SKM-1 treated with dmso at 0.1 percent for 144 hours (cell line): ENCODE measurements at regions not wholly inside any gene's neighbourhood (a gene's known extent, or its start where the extent isn't known, plus 50 kb on each side); places are given as distances from the start of the nearest gene placed in this dataset.

ENCODE experiments used
- DNase-seq: peaks from one replicate; lab custom pipeline; 2025; ENCODE audit not compliant: unreplicated experiment; lab: John Stamatoyannopoulos, UW

DNA sequence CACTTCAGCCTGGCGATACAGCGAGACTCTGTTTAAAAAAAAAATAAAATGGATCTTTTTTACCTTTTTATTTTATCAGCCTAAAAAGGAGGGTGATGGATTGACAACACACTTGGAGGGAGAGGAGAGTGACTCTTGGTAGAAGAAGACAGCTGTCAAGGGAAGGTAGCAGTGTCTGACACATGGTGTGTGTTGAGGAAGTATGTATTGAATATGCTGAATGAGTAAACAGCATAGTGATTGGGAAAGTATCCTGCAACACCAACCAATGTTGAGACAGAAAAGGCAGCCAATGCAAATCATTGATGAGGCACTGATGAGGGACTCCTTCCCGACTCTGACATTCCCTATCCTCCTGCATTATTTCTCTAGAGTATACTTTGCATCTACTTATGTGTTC is 306.4 kb downstream of the LPIN1 start:
- no peak for DNase-seq

DNA sequence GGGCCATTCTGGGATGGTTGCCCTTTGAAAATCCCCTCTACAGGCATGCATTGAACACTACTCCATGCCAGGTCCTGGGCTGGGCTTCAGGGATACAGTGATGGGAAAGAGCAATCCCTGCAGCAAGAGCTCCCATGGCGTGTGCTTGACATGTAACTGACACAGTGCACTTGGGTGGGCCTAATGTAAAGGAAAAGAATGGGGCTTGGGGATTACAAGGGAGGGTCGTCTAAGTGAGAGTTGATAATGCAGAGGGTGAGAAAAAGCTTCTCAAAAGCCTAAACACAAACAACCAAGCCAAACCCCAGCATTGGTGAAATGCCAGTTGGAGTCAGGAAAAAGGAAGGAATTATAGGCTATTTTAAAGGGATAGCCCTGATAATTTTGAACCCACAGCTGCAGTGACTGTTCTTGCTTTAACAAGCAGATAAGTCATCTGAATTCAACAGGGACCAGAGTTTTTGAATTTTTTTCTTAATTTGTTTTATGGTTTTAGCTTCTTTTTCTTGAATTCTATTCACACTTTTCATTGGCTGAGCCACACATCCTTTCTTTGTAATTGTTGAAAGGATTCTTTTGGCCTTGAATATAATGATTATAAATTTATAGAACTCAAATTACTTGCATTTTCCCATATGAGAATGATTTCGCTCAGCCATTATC is 308.7 kb downstream of the LPIN1 start:
- no peak for DNase-seq

DNA sequence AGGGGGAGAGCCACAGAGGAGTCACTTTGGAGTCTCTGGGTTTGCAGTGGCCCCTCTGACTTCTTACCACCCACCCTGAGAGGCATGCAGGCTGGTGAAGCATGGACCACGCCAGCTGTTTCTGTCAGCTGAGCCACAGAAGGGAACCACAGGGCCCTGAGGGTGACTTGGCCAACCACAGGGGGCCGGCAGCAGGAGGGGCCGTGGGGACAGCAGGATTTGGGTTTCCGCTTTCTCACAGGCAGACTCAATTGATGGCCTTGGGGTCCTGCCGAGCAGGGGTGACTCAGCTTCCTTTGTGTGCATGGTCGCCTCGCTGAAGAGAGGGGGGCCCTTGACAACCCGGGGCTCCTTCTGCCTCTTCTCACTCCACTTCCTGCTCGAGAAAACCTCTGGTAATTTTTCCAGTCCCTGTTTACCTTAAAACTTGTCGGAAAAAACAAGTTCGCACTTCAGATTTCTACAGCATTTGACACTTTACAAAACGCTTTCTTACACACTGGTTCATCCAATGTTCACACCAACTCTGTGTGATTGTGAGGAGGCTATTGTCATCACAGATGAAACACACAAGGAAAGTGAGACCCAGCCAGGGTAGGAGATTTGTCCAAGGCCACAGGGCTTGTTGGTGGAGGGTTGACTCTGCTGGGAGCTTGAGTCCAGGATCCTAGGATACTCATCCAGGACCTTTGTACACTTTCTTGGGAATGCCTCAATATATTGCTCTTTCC is 311.2 kb downstream of the LPIN1 start:
- DNase-seq: peak; percentile 68

DNA sequence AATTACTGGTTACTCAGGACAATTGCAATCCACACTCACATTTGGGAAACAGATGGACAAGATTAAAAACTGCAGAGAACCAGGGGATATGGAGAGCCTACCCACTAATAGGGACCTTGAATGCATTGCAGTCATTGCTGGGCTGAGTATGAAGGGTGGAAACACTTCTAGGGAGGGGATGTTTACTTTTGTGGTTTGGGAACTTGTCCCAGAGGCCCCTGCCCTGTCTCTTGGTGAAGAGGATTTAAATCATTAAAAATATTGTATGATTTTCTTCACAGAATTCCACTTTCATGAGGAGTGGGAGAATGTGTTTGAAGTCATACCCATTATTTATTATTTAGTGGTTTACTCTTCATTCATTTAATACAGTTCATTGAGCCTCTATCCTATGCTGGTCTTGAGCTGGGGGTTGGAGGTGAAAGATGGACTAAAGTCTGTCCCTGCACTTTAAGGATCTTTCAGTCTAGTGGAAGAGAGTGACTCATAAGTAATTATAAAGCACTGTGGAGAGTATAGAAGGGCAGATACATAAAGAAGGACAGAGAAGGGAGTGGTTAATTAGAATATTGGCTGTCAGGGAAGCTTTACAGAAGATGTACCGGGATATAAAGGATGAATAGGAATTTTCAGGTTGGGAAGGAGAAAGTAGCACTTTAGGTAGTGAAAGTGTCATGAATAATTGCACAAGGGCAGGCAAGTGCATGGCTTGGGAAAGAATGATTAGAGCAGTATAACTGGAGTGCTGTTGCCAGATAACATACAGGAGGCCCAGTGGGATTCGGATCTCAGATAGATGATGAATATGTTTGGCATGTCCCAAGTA is 313.4 kb downstream of the LPIN1 start:
- no peak for DNase-seq

DNA sequence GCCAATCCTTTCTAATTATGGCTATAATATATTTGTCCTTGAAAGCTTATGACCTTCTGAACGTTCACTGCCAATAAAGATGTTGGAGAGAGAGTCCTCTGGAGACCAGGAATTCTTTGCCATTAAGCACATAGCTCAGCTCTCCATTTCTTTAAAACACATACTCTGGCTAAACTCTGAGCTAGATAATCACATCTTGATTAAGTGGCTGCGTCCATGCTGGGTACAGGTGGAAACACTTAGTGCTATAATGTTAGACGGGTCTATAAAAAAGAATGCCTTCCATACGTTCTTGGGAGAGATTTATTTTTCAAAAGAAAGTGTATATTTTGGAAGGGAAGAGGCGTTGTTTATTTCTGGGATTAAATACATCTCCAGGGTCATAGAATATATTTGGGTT is 314.5 kb downstream of the LPIN1 start:
- DNase-seq: no peak

DNA sequence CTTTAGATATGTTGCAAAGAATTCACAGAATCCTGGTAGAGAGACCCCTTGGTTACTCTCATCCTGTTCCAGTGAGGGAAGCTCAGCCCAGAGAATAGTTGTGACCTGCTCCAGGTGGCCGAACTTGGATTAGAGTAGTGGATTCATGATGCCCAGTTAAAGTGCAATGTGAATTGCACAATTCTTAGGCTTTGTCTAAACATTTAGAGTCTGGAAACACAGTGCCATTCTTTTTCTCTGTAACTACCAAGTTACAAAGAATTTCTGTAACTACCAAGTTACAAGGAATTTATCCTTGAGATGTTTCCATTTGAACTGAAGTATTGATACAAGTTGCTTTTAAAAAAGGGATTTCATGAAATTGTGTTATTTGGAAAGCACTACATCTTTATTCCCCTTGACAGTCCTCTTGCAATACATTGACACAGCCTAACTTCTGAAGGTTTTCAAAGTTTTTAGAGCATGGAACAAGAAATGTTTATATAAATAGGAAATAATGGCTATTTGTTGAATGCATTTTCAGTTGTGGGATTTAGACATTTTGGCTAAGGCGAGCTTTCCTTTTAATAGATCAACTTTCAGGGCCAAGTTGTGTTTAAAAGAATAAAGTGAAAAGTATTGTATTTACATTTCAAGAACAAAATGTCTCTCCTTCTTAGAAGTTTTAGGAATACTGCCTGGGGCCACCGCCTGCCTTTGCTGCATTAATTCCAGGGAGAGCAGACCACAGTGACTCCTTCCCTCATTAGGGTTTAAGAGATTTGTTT is 315.0 kb downstream of the LPIN1 start:
- DNase-seq: no peak

DNA sequence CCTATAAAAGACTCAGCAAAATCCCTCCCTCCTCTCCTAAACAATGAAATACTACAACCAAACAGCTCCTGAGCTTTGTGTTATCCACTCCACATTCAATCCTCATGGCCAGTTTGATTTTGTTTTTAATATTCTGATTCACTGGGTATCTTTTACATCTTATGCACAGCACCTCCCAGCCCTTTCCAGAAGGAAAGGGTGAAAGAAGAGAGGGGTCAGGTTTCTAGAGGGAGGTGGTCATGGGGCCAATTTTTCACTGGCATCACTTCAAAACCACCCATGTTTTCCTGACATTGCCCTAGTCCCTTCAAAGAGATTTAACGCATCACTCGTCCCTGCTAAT is 315.6 kb downstream of the LPIN1 start:
- DNase-seq: no peak

DNA sequence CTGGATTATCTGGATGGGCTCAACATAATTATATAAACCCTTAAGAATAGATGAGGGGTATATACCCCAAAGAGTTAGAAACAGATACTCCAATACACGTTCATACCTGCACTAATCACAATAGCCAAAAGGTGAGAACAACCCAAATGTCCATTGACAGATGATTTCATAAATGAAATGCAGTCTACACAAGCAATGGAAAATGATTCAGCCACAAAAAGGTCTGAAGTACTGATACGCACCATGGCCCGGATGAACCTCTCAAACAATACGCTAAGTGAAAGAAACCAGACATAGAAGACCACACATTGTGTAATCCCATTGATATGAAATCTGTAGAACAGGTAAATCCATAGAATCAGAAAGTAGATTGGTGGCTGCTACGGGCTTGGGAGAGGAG is 316.8 kb downstream of the LPIN1 start:
- DNase-seq: no peak

DNA sequence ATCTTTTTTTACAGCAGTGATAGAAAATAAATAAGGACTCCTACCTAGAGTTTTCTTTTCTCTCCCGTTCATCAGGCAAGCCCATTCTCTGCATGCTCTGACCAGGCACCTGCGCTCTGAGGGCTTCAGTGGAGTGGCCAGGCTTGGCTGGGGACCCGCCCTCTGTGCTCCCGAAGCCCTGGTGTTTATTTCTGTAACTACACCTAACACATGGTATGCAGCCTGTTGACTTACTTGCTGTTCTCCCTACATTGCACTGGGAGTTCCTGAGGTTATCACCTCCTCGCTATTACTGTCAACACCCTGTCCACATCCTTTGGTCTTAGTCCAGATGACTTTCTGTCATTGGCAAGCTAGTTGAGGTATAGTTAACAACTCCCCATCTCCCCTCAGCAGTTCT is 317.7 kb downstream of the LPIN1 start:
- DNase-seq: no peak

DNA sequence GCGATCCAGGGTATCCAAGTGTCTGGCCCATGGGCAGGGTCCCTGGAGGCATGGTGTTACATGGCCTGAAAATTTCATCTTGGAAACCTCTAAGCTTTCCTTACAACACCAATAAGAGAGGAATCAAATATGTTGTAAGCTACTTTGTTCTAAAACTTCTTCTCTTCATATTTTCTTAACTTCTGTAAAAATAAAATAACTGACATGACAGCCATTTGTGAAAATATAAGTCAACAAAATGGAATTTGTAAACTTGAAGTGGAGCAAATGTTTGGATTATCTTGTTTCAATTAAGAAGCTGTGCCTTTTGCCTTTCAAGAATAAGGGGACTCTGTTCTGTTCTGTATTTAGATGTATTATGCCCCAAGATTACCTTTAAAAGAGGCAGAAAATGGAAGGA is 319.7 kb downstream of the LPIN1 start:
- DNase-seq: no peak

DNA sequence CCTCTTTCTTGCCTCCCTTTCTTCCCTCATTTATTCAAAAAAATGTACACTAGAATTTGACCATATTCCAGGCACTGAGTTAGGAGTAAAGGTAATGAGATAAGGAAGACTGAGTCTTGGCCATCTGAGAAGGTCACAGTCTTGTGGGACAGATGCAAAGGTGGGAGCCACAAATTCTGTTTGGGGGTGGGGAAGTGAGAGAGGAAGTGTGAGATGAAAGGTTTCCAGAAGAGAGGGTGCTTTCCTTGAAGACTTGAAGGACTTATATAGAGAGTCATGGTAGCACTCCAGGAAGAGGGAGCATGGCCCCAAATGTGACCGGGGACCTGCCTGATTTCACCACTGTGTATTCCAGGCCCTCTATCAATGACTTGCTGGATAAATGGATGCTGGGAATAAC is 320.6 kb downstream of the LPIN1 start:
- no peak for DNase-seq

DNA sequence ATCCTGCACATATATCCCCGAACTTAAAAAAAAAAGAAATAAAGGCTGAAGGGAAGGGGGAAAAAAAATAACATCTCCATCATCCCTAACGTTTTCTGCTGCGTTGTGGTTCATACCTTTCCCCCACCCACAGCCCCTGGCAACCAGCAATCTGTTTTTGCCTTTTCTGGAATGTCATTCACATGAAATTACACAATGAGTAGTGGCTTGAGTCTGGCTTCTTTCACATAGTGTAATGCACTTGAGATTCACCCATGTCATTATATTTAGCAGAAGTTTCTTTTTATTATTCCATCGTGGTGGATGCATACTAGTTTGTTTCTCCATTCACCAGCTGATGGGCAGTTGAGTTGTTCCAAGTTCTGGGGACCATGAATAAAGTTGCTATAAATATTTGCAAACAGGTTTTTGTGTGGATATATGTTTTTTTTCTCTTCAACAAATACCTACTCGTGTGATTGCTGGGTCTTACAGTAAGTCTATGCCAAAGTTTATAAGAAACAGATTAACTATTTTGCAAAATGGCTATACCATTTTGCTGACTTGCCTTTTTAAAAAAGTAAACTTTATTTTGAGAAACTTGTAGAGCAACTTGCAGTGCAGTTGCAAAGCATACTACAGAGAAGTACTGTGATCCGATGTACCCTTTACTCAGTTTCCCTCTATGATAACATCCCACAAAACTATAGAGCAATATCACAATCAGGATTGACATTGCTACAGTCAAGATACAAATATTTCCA is 322.5 kb downstream of the LPIN1 start:
- no peak for DNase-seq

DNA sequence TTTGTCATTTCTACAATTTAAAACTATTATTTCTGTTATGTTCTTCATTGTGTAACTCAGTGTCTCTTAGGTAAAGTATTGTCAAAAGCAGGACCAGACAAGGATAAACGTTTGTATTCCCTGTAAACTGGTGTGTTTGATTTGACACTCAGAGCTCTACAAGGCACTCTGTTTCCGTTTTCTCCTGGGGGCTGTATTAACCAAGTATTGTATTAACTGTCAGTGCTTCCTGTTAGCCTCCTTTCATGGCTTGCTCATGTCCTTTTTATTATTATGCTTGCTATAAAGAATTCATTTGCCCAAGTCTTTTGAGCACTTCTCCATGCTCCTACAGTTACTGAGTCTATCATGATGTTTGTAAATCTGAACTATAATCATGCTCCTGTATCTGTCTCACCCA is 323.7 kb downstream of the LPIN1 start:
- no peak for DNase-seq

DNA sequence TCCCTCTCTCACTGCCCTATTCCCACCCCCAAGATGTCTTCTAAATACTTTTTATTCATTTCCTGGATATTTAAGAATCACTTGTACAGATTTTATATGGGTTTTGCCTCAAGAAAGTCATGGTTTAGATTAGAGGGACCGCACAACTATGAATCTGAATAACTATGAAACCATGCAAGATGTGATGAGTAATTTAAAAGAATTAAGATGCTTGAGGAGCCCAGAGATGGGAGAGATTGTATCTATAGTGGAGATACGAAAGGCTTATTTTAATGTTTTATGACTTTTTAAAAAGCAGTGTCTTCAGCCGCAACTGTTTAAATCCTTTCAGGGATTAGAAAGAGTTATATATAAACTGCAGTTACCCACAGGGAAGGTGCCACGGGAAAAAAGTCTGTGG is 324.1 kb downstream of the LPIN1 start:
- no peak for DNase-seq

DNA sequence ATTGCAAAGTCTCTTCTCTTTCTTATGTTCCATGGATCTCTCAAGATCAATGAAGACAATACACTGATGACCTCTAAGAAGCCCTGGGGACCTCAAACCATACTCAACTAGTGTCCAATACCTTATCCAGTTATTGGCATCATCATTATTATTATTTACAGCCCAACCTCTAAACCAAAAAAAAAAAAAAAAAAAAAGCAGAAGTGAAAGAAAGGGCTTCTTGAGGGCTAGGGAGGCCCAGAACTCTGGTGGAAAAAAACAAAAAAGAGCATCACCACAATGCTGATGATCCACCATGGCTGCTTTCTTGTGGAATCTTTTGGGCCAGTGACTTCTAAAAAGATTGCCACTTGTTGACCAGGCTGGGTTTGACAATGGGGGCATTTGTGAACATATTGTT is 324.9 kb downstream of the LPIN1 start:
- peak; percentile 18 for DNase-seq

DNA sequence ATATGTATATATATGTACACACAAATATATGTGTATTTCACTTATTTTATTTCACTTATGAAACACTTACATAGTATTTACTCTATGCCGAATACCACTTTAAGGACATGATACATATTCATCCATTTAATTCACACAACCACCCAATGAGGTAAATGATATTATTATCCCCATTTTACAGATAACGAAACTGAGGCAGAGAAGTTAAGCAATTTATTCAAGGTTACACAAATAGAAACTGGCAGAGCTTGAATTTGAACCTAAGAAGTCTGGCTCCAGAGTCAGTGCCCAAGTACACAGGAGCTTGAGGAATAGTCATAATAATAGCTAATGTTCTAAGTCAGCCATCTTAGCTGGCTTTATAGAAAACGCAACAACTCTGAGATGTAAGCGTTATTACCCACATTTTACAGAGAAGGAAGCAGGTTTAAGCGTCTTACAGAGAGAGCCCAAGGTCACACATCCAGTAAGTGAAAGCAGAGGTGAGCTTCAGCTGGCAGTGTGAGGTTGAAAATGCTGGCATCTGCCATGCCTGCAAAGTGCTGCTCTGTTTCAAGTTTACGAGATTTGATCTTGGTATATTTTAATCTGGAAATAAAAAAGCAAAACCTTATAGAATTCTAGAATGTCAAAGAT is 326.9 kb downstream of the LPIN1 start:
- DNase-seq: no peak

DNA sequence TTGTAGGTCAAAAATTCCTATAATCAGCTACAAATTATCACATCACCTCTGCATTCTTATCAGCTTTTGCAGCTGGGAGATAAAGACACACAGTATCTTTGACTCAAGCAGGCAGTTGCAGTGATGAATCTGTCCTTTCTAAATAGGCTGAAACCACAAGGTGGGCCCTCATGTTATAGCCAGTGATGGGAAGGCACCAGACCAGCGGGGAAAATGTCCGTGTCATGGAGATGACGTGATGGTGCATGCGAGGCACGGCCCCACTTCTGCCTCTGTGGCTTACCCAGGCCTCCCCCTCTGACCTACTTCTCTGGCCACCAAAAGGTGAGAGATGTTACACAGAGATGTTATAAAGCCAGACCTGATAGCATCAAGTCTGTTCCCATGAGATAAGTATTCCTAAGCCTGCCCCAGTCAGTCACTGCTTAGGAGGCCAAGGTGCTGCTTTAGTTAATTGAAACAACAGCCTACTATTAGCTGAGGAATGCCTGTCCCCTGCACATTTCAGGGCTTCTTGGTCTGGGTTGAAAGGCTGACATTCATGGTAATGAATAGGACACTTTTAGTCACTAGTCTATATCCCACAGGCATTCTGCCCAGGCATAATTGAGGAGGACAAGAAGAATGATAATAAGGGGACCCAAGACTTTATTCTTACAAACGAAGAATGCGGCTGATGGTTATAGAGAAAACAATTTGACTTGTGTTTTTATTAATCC is 327.9 kb downstream of the LPIN1 start:
- no peak for DNase-seq

DNA sequence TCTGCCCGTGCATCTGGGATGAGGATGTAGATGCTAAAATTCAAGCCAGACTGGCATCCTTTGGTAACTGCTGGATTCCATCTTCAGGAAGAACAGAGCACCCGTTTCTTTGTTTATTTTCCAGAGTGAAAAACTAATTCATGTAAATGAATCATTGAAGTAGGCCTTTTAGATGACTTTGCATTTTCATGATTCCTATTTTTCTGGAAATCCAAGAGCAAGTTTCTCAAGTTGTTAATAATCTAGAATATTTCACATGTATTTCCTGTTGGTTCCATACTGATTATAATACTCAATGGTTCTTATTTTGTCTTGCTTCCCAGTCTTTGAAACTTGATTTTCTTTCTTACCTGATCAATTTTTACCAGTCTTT is 328.4 kb downstream of the LPIN1 start:
- no peak for DNase-seq

DNA sequence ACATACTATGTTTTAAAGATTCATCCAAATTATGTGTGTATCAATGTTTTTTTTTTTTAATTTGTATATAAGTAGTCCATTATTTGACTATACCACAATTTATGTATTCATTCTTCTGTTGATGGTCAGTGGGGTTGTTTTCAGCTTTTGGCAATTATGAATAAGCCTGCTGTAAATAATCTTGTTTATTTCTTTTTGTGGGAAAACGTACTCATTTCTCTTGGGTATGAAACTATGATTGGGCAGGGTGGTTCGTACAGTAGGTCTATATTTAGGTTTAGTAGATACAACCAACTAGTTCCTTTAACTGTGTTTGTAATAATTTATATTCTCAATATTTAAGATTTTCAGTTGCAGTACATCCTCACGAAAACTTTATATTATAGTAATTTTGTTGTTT is 329.2 kb downstream of the LPIN1 start:
- DNase-seq: no peak

DNA sequence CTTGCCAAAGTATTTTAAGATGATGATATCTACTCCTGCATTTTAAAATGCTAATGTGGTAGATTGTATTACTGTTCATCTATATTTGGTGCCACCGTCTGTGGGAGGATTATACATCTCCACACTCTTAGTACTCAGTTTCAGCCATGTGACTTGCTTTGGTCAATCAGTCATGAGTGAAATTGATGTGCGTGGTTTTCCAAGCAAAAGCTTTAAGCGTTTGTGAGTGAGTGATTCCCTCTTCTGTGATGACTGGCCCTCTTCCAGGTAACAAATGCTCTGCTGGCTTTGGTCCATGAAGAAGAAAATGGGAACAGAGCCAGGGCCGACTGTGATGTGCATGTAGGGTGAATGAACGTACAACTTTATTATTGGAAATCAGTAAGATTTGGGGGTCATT is 330.4 kb downstream of the LPIN1 start:
- no peak for DNase-seq
